ENCODE measurements at regions not wholly inside any gene's neighbourhood (a gene's known extent, or its start where the extent isn't known, plus 50 kb on each side); places are given as distances from the start of the nearest gene placed in this dataset.

DNA sequence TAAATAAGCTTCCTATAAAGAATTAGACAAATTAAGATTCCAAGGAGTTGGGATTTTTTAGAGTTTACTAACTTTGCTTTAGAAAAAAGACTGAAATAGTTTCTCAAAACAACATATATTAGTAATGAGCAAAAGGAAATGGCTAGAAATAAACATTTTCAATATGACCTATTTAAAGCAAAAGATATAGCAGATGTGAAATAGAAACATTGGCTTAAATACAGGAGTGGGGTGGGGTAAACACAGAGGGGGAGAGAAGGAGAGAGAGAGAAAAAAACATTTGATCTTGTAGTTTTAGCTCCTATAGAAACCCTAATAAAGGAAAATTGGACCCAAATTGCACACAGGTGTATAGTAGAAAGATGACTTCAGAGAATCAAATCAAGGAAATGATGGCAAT lies 794.5 kb downstream of the MED13L start:
- H3K36me3 ChIP-seq (ENCODE audit: control insufficient read depth in 2 of 4, insufficient read depth in 4 of 4, low read length in 3 of 4): no peaks in the 10 kb centered on the region
- H3K14ac ChIP-seq (ENCODE audit: insufficient read length): no peak overlapping the region
- FAIRE-seq (no peak), DNase-seq (ENCODE audit: low read depth in 1 of 2, low spot score in 2 of 2) (no peak)
- TF ChIP-seq SIN3A (conservative IDR thresholded peaks at IDR 0.05 in 1 of 2, IDR thresholded peaks at IDR 0.05 in 1 of 2; ENCODE audit: low read depth in 1 of 2, low read length in 2 of 2) (no peak), CREB1 (IDR thresholded peaks at IDR 0.05) (no peak), ZNF274 (IDR thresholded peaks at IDR 0.05; ENCODE audit: borderline replicate concordance, extremely low read depth, low read length) (no peak), CEBPB (IDR thresholded peaks at IDR 0.05; ENCODE audit: low read depth, low read length) (no peak), SP4 (IDR thresholded peaks at IDR 0.05; ENCODE audit: low read length) (no peak), NRF1 (IDR thresholded peaks at IDR 0.05; ENCODE audit: low read depth, low read length) (no peak), TCF12 (IDR thresholded peaks at IDR 0.05; ENCODE audit: low read depth, low read length) (no peak), KDM4A (IDR thresholded peaks at IDR 0.05; ENCODE audit: low read depth, low read length, severe bottlenecking) (no peak), POLR2AphosphoS5 (IDR thresholded peaks at IDR 0.05; ENCODE audit: low read depth, low read length) (no peak), KDM5A (IDR thresholded peaks at IDR 0.05; ENCODE audit: low read length) (no peak)
- no peaks in the 10 kb centered on the region for H3K79me2 ChIP-seq (ENCODE audit: control insufficient read depth in 1 of 2, insufficient read depth in 2 of 2, low read length in 2 of 2)
- no peak overlapping the region for H3K4me3 ChIP-seq (ENCODE audit: extremely low read depth in 1 of 4, insufficient read depth in 2 of 4, low read depth in 3 of 4, low read length in 4 of 4)
- no peak overlapping the region for H2AK5ac ChIP-seq (ENCODE audit: low read depth, low read length)
- H3K56ac ChIP-seq (replicated peaks; ENCODE audit: insufficient read length, low read depth, low read length): no peak overlapping the region
- H3K9ac ChIP-seq (replicated peaks in 1 of 4; ENCODE audit: extremely low read depth in 1 of 4, low read depth in 3 of 4, low read length in 3 of 4): no peak overlapping the region
- no peaks in the 10 kb centered on the region for H3K79me1 ChIP-seq (ENCODE audit: low read depth, low read length)
- no peak overlapping the region for H2BK15ac ChIP-seq (ENCODE audit: low read length)
- no peak overlapping the region for H2BK5ac ChIP-seq (ENCODE audit: low read depth, low read length)
- no peak overlapping the region for H3K4me2 ChIP-seq (ENCODE audit: insufficient read depth in 1 of 2, low read depth in 2 of 2, low read length in 2 of 2)
- H2AFZ ChIP-seq (ENCODE audit: low read length): no peak overlapping the region
- ChIA-PET CTCF (ENCODE audit: partially characterized antibody) (interaction anchor here (3.0 kb wide), 1 partner anchor 26 kb away, joined by 11 read pairs; no protein-coding TSS in a partner anchor), POLR2A (ENCODE audit: partially characterized antibody) (no interaction called here)
- H3K27ac ChIP-seq (ENCODE audit: low read depth, low read length): no peak overlapping the region
- no peaks in the 10 kb centered on the region for H3K23me2 ChIP-seq (ENCODE audit: low read depth, low read length)
- H3K4ac ChIP-seq (replicated peaks; ENCODE audit: insufficient read length, low read depth, low read length): no peak overlapping the region
- no peak overlapping the region for H4K5ac ChIP-seq (ENCODE audit: insufficient read length, low read depth, low read length)
- H3K23ac ChIP-seq (ENCODE audit: insufficient read length): no peak overlapping the region
- H4K8ac ChIP-seq (ENCODE audit: extremely low read depth, insufficient read depth, low read length): no peak overlapping the region
- peaks cover 2 to 6% of the 10 kb centered on the region in 2 experiments; a peak in 1 of 4 replicates for H3K9me3 ChIP-seq (ENCODE audit: insufficient read depth in 2 of 2, low read depth in 1 of 2, low read length in 1 of 2)
- no peaks in the 10 kb centered on the region for H4K20me1 ChIP-seq (replicated peaks in 1 of 2; ENCODE audit: control insufficient read depth in 1 of 2, insufficient read depth in 2 of 2, low read length in 2 of 2)
- H2BK120ac ChIP-seq (replicated peaks; ENCODE audit: low read depth, low read length): no peak overlapping the region
- no peak overlapping the region for H2BK12ac ChIP-seq (ENCODE audit: low read depth, low read length)
- no peaks in the 10 kb centered on the region for H3K27me3 ChIP-seq (replicated peaks in 1 of 4; ENCODE audit: control insufficient read depth in 3 of 4, extremely low read depth in 1 of 4, insufficient read depth in 3 of 4, low read length in 3 of 4)
- H2BK20ac ChIP-seq (ENCODE audit: low read length): no peak overlapping the region
- H3K18ac ChIP-seq (ENCODE audit: extremely low read depth, low read length): no peak overlapping the region
- H3K4me1 ChIP-seq (replicated peaks in 1 of 4; ENCODE audit: control insufficient read depth in 3 of 4, insufficient read depth in 4 of 4, low read length in 3 of 4): no peaks in the 10 kb centered on the region
- H4K91ac ChIP-seq (replicated peaks; ENCODE audit: insufficient read length, low read length): no peak overlapping the region

Measured in H1 (cell line).